Myocyte (in vitro differentiated cells): ENCODE measurements at regions not wholly inside any gene's neighbourhood (a gene's known extent, or its start where the extent isn't known, plus 50 kb on each side); places are given as distances from the start of the nearest gene placed in this dataset.
"Not testable (repeated sequence)": the region's sequence is repeated elsewhere in the genome, so short reads cannot be mapped to it uniquely, and the experiment has no call there.

Experiments used
- DNase-seq: peaks from one replicate; pipeline ENCODE4 v3.0.0-alpha.2; 2012; ENCODE audit warnings: low read depth

GRCh38 chr7:47191316-47191715 lies 390.6 kb downstream of the TNS3 start:
- no peak for DNase-seq

GRCh38 chr7:47190462-47190861 lies 391.4 kb downstream of the TNS3 start:
- peak; percentile 13 for DNase-seq

- DNase-seq, result peak; percentile 28
These were observed 393.1 kb downstream of the TNS3 start for GRCh38 chr7:47188653-47189315.

- DNase-seq, result no peak
These were observed 393.8 kb downstream of the TNS3 start for GRCh38 chr7:47188136-47188535.

DNA sequence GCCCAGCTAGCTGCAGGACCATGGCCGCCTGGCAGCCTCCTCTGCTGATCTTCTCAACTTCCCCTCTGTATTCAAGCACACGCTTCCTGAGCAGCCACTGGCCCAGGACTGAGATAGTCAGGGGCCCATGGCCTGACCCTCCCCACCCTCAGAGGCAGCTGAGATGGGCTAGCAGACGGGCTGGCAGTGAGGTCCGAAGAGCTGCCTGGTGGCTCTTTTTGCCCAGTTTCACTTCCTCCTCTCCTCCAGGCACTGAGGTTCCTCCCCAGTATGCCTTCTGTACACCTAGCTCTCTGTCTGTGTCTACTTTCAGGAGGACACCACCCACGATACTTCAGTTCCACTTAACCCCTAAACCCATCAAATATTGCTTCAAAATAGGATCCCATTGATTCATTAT lies 395.6 kb downstream of the TNS3 start:
- no peak for DNase-seq

- no peak for DNase-seq
These were observed 396.1 kb downstream of the TNS3 start for GRCh38 chr7:47185839-47186238.

GRCh38 chr7:47185170-47185569 lies 396.7 kb downstream of the TNS3 start:
- peak; percentile 13 for DNase-seq

DNA sequence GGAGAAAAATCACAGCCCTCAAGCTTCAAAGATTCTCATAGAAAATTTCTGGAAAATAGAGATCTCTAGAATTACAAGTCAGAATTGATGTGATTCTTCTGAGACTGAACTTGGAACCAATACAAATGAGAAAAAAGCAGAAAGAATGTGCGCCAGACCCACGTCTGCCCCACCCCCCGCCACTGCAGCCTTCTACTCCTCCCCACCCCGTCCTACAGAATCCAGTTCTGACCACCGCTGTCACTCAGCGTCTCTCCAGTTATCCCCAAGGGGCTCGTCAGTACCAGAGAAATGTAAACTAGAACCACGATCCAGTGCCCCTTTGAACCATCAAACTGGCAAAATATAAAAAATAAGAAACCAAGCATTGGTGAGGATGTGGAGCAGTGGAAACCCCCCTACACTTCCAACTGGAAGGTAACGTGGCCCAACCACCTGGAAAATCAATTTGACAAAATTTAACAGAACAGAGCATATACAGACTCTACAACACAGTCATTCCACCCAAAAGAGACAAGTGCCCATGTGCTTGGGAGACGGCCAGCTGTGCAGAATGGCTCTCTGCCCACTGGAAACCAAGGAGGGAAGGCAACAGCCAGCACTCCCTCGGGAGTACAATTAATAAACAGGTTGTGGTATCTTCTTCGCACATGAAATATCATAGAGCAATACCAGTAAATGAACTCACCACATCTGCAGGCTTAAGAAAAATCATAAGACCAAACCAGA lies 397.9 kb downstream of the TNS3 start:
- peak; percentile 86 for DNase-seq

GRCh38 chr7:47181746-47182361 lies 400.1 kb downstream of the TNS3 start:
- peak; percentile 61 for DNase-seq

DNA sequence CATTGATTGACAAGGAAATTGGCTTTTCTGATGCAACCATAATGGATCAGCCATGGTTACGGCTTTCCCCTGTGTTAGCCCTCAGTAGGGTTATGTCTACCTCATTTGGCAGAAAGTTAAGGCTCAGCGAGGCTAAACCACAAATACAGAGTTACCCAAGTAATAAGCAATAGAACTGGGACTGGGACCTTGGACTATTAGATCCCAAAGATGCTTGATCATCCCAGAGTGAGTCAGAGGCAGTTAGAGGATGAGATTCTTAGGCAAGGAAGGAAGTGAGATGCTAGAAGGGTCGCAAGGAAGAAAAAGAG lies 401.4 kb downstream of the TNS3 start:
- no peak for DNase-seq

DNA sequence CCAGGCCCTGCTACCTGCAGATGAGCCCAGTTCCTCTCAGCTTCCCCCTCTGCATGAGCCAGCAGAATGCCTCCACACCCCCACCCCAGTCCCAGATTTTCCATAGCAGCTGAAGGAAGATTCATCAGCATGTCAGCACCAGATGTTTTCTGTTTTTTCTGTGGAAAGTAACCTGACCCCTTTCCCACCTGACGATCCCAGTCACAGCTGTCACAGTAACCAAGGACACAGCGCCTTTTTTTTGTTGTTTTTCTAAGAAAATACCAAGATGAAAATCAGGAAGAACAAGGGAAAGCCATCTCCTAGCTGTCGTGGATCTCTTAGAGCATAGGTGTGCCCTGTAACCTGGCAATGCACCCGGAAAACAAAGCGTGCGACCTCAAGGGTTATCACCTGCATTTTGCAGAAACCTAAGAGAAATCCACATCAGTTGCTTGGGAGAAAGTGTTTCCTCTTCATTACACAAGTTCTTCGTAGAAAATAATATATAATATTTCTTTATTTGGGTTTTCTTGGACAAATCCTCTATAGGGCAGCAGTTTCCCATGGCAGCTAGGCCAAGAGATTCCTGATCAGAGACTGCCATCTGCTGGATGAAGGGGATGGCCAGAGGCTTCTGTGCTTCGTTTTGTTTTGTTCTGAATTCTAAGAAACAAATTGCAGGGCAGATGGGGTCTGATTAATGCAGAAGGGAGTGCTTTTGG lies 401.9 kb downstream of the TNS3 start:
- DNase-seq, result peak; percentile 93

DNA sequence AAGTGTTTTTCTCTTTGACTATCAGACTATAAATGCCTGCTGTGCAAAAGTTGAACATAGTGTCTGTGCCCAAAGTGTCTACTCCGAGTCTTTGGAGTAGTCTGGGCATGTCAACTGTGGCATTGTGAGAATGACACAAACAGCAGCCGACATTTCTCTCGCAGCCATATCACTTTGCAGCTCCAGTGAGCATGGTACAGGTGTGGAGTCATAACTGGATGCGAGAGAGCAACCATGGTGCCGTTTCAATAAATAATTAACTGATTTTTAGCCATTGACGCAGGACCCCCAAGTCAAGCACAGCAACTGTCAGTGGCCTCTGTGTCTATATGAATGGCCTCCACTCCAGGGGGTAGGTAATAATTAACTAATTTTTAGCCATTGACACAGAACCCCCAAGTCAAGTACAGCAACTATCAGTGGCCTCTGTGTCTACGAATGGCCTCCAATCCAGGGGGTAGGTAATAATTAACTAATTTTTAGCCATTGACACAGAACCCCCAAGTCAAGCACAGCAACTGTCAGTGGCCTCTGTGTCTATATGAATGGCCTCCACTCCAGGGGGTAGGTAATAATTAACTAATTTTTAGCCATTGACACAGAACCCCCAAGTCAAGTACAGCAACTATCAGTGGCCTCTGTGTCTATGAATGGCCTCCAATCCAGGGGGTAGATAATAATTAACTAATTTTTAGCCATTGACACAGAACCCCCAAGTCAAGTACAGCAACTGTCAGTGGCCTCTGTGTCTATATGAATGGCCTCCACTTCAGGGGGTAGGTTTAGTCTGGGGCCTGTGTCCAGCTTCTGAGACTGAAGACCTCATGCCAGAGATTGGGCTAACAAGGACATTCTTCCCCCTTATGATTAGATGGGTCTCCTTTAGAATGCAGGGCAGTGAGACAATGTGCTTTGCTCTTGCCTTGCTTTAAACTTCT lies 409.0 kb downstream of the TNS3 start:
- not testable (repeated sequence) for DNase-seq

DNA sequence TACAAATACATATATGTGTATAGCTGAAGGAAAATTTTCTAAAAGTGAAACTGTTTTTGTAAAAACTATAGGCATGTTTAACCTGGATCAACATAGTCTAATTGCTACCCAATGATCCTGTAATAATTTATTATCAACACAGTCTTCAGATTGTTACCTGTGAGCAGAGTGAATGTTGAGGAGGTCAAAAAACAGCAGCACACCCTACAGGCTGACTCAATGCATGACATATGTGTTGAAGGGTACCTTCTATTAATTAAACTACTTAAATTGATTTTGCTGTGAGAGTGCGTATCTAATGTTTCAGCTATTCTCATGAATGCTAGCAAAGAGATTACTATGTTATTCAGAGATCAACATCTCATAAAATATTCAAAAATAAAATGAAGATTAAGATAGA lies 411.4 kb downstream of the TNS3 start:
- DNase-seq, result no peak

DNA sequence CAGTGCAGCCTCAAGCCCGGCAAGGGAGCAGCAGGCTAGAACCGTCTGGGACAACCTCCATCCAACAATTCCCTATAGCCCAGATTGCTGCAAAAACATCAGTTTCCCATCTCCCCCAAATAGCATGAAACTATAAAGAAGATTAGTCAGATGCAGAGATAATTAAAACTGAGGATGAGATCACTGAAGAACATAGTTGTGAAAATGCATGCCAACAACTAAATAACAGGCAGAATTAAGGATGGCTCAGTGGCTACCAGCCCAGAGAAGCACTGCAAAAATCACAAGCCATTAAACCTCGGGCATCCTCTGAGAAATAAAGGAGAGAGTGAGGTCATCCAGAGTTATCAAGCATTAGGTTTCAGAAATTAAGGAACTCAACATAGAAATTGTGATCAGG lies 427.1 kb downstream of the TNS3 start:
- no peak for DNase-seq

DNA sequence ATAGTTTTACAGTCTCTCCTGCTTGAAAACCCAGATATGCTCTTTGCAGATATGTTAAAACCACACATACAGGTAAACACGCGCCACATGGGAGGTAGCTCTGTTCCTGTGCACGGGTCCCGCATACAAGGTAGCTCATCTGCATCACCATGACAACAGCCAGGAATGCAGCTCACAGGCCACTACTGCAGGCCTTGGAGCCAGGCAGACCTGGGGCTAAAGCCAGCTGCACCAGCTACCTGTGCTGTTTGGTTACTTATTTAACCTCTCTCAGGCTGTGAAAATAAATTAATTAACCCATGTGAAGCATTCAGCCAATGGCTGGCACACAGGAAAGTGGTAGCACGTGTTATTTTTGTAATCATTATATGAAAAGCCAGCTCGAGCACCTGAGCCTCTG lies 428.3 kb downstream of the TNS3 start:
- no peak for DNase-seq

- peak; percentile 92 for DNase-seq
These were observed 428.9 kb downstream of the TNS3 start for GRCh38 chr7:47153058-47153457.

- DNase-seq, result no peak
These were observed 429.6 kb downstream of the TNS3 start for GRCh38 chr7:47152307-47152706.

- DNase-seq, result no peak
These were observed 431.2 kb downstream of the TNS3 start for GRCh38 chr7:47150497-47151260.

GRCh38 chr7:47149971-47150370 lies 431.9 kb downstream of the TNS3 start:
- DNase-seq, result no peak

DNA sequence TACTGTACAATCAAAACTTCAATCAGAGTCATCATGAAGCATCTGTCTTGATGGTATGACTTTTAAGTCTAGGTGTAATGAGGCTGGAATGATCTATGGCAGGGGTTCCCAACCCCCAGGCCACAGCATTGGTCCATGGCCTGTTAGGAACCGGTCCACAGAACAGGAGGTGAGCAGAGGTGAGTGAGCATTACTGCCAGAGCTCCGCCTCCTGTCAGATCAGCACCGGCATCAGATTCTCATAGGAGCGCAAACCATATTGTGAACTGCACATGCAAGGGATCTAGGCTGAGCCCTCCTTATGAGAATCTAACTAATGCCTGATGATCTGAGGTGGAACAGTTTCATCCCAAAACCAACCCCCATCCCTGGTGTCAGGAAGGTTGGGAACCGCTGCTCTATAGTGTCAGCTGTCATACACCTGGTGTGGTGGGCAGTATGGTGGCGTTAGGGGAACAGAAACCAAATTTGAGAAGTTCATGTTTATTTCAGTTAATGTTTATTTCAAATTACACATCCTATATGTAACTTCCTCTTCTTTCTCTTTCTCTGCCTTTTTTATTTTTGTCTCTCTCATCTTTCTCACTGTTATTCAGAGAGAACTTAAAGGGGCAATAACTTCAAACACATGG lies 432.6 kb downstream of the TNS3 start:
- no peak for DNase-seq
